ENCODE measurements at regions not wholly inside any gene's neighbourhood (a gene's known extent, or its start where the extent isn't known, plus 50 kb on each side); places are given as distances from the start of the nearest gene placed in this dataset.

DNA sequence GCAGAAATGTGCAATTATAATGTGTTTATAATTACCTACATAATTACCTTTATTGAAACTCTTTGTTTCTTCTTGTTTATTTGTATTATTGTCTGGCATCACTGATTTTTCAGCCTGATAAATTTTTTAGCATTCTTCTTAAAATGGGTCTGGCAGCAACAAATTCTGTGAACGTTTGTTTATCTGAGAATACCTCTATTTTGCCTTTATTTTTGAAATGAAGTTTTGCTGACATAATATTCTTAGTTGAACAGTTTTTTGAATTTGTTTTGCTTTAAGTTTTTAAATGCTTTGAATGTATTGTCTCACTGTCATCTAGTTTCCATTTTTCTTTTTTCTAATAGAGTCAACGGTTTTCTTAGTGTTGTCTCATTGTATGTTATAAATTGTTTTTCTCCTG, 1152.0 kb upstream of the CDH2 start:
- BruUV-seq (replicated peaks): no TSS peak

DNA sequence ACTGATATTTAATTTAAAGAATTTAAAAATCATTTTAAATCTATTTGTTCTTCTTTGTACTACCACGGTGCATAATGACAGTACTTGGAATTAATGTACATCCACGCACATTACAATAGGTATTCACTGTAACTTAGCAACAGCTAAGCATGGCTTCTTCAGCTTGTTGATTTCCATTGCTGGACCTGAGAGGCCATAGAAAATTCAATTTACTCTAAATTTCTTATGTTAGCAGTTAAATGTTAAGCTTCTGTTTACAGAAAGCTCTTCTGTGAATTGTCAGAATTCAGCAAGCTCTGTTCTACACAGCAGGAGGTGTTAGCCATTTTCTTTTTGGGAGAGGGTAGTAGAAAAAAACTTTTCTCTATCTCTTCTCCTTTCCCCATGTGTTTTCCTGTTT, 1149.3 kb upstream of the CDH2 start:
- Mint-ChIP-seq H3K9me3 (ENCODE audit: unreplicated experiment) (no peaks in the 10 kb centered on the region), H3K27ac (ENCODE audit: unreplicated experiment) (no peak overlapping the region), H3K4me1 (ENCODE audit: low read depth, unreplicated experiment) (no peaks in the 10 kb centered on the region), H3K36me3 (ENCODE audit: insufficient read depth, unreplicated experiment) (no peaks in the 10 kb centered on the region), H3K27me3 (ENCODE audit: insufficient read depth, unreplicated experiment) (peaks cover 2% of the 10 kb centered on the region), H3K4me3 (ENCODE audit: unreplicated experiment) (no peak overlapping the region)
- POLR2A ChIA-PET: no interaction called here
- intact Hi-C loops (cut with micrococcal nuclease; ENCODE audit: unreplicated experiment): no loop called here
- Histone ChIP-seq H3K27me3 (replicated peaks; ENCODE audit: control insufficient read depth, insufficient read depth, low read length) (no peaks in the 10 kb centered on the region), H3K4me3 (ENCODE audit: low read depth, low read length) (no peak overlapping the region), H3K36me3 (ENCODE audit: control insufficient read depth, insufficient read depth, low read length) (no peaks in the 10 kb centered on the region), H3K9me3 (no peaks in the 10 kb centered on the region), H3K4me1 (no peaks in the 10 kb centered on the region)
- CTCF ChIA-PET: no interaction called here
- no TSS peak for BruUV-seq (replicated peaks)
- no peak for DNase-seq
- TF ChIP-seq, protein P1, sequence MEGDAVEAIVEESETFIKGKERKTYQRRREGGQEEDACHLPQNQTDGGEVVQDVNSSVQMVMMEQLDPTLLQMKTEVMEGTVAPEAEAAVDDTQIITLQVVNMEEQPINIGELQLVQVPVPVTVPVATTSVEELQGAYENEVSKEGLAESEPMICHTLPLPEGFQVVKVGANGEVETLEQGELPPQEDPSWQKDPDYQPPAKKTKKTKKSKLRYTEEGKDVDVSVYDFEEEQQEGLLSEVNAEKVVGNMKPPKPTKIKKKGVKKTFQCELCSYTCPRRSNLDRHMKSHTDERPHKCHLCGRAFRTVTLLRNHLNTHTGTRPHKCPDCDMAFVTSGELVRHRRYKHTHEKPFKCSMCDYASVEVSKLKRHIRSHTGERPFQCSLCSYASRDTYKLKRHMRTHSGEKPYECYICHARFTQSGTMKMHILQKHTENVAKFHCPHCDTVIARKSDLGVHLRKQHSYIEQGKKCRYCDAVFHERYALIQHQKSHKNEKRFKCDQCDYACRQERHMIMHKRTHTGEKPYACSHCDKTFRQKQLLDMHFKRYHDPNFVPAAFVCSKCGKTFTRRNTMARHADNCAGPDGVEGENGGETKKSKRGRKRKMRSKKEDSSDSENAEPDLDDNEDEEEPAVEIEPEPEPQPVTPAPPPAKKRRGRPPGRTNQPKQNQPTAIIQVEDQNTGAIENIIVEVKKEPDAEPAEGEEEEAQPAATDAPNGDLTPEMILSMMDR (IDR thresholded peaks at IDR 0.05; ENCODE audit: insufficient read depth in 1 of 2, low read depth in 1 of 2, low read length in 1 of 2, severe bottlenecking in 1 of 2, unreplicated experiment in 1 of 2): no peak

More for the DNA sequence above, 1152.0 kb upstream of the CDH2 start:
- Histone ChIP-seq H3K4me1 (no peaks in the 10 kb centered on the region), H3K36me3 (ENCODE audit: control insufficient read depth, insufficient read depth, low read length) (no peaks in the 10 kb centered on the region), H3K4me3 (ENCODE audit: low read depth, low read length) (no peak overlapping the region), H3K27me3 (replicated peaks; ENCODE audit: control insufficient read depth, insufficient read depth, low read length) (no peaks in the 10 kb centered on the region), H3K9me3 (no peaks in the 10 kb centered on the region)
- Mint-ChIP-seq H3K4me3 (ENCODE audit: unreplicated experiment) (no peak overlapping the region), H3K9me3 (ENCODE audit: unreplicated experiment) (no peaks in the 10 kb centered on the region), H3K27ac (ENCODE audit: unreplicated experiment) (no peak overlapping the region), H3K27me3 (ENCODE audit: insufficient read depth, unreplicated experiment) (peaks cover 2% of the 10 kb centered on the region), H3K36me3 (ENCODE audit: insufficient read depth, unreplicated experiment) (no peaks in the 10 kb centered on the region), H3K4me1 (ENCODE audit: low read depth, unreplicated experiment) (no peaks in the 10 kb centered on the region)
- ChIA-PET CTCF (no interaction called here), POLR2A (no interaction called here)
- DNase-seq: no peak
- TF ChIP-seq, protein P1 (IDR thresholded peaks at IDR 0.05; ENCODE audit: insufficient read depth in 1 of 2, low read depth in 1 of 2, low read length in 1 of 2, severe bottlenecking in 1 of 2, unreplicated experiment in 1 of 2): no peak
- intact Hi-C loops (cut with micrococcal nuclease; ENCODE audit: unreplicated experiment): no loop called here

DNA sequence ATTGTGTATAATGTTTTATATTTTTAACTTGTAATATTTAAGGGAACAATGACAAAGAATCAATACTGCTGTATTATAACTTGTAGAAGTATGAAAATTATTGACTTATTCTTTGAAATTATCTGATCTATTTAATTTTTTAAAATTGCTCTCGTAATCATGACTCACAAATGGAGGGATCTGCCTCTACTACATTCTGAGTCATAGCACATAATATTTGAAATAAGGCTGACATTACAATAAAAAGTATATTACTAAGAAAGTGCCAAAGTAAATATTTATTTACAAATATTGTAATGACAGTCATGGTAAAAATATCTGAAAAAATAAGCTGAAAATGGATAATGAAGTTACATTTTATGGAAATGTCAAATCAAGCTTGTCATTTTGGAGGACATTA, 1144.6 kb upstream of the CDH2 start:
- TF ChIP-seq, protein P1 (IDR thresholded peaks at IDR 0.05; ENCODE audit: insufficient read depth in 1 of 2, low read depth in 1 of 2, low read length in 1 of 2, severe bottlenecking in 1 of 2, unreplicated experiment in 1 of 2): no peak
- H3K9me3 ChIP-seq: no peaks in the 10 kb centered on the region
- Mint-ChIP-seq H3K27ac (ENCODE audit: unreplicated experiment) (no peak overlapping the region), H3K9me3 (ENCODE audit: unreplicated experiment) (no peaks in the 10 kb centered on the region), H3K36me3 (ENCODE audit: insufficient read depth, unreplicated experiment) (no peaks in the 10 kb centered on the region), H3K4me3 (ENCODE audit: unreplicated experiment) (no peak overlapping the region), H3K27me3 (ENCODE audit: insufficient read depth, unreplicated experiment) (peaks cover 6% of the 10 kb centered on the region), H3K4me1 (ENCODE audit: low read depth, unreplicated experiment) (no peaks in the 10 kb centered on the region)
- CTCF ChIA-PET: no interaction called here
- H3K36me3 ChIP-seq (ENCODE audit: control insufficient read depth, insufficient read depth, low read length): no peaks in the 10 kb centered on the region
- intact Hi-C loops (cut with micrococcal nuclease; ENCODE audit: unreplicated experiment): no loop called here
- BruUV-seq (replicated peaks): no TSS peak
- H3K27me3 ChIP-seq (replicated peaks; ENCODE audit: control insufficient read depth, insufficient read depth, low read length): no peaks in the 10 kb centered on the region
- no peak for DNase-seq
- POLR2A ChIA-PET: no interaction called here
- no peaks in the 10 kb centered on the region for H3K4me1 ChIP-seq
- no peak overlapping the region for H3K4me3 ChIP-seq (ENCODE audit: low read depth, low read length)
